ENCODE measurements at regions not wholly inside any gene's neighbourhood (a gene's known extent, or its start where the extent isn't known, plus 50 kb on each side); places are given as distances from the start of the nearest gene placed in this dataset.

DNA sequence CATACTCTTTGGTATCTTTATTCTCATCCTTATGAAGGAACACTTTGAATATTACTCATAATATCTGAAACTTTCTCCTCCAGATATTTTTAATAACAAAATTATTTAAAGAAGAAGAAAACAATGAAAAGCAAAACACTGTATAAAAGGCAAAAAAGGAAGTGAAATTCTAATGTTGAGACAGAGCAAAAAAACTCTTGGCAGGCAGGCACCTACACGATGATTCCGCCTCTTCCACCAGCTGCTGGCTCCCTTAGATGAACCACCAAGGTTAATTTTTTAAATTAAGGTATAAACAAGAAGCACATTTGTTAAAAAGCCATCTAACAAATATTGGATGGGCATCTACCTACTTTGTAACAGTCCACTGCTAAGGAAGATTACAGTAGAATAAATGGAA, 434.7 kb downstream of the EPHA4 start:
- DNase-seq (no peak), ATAC-seq (no peak)
- intact Hi-C loops (cut with DNase I): no loop called here

DNA sequence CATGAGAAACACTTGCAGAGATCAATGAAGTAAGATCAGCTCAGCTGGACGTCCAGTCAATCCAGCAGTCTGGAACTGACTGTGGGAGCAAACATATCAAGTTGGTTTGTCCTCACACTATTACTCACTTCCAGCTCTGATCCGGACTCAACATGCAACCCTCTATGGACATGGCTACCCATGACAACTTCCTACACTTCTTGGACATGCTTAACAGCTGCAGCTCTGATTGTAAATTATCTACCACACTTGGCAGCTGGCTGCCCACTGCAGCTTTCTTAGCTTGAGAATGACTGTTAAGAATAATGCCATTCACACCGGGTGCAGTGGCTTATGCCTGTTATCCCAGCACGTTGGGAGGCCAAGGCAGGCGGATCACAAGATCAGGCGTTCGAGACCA, 429.8 kb downstream of the EPHA4 start:
- DNase-seq (no peak), ATAC-seq (no peak)
- intact Hi-C loops (cut with DNase I): no loop called here

DNA sequence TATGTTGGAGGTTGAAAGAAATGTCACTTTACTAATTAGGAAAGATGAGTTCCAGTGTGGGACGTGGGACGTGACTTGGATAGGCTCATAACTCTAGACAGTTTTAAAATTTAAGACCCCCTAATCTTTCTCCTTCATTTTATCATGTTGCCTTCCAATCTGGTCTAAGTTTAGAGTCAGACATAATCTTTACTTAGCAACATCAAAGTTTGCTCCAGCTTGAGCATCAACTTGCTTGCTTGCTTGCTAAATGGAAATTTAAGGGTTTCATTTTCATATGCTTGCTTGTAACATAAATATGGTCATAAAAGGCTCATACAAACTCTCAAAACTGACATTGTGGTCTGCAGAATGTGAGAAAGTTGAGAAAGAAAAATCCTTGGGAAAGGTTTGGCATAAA, 428.9 kb downstream of the EPHA4 start:
- ATAC-seq (no peak), DNase-seq (no peak)
- intact Hi-C loops (cut with DNase I): no loop called here

DNA sequence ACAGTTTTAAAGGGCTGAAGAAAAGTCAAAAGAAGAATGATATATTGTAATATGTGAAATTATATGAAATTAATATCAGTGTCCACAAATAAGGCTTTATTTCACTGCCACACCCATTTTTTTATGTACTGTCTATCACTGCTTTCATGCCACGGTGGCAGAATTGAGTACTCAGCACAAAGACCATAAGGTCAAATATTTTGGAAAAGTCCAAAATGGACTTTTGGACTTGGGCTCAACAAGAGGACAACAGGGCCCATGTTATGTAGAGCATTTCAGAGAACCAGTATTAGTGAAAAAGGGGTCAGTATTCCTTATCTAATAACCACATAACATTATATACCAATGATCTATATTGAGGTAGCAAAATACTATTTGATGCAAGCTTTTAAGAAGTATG, 427.2 kb downstream of the EPHA4 start:
- DNase-seq (no peak), ATAC-seq (no peak)
- intact Hi-C loops (cut with DNase I): no loop called here

DNA sequence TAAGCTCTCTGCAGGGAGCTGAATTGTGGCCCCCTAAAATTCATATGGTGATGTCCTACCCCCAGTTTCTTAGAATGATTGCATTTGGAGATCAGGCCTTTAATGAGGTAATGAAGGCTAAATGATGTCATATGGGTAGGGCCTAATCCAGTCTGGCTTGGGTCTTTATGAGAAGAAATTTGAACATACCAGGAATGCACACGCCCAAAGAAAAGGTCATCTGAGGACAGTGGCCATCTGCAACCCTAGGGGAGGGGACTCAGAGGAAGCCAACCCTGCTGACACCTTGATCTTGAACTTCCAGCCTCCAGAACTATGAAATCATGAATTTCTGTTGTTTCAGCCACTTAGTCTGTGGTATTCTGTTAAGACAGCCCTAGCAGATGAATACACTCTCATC, 426.7 kb downstream of the EPHA4 start:
- DNase-seq: no peak
- ATAC-seq: no peak
- intact Hi-C loops (cut with DNase I): no loop called here

DNA sequence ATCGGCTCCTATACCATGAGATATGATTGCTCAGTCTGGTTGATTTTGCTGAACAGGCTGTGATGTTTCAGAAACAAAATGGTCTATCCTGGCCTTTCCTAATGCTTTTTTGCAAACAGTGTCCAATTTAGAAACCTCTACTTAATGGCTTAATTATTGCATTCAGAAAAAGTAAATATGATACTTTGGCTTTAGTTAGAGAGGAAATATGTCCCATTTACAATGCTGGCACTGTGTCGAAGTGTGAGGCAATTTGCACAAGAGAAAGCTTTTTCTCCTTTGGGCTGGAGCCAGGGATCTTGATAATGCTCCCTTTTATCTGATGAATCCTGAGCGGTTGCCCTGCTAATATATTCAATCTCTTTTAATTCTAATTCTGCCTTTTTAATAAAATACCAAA, 418.9 kb downstream of the EPHA4 start:
- no peak for DNase-seq
- ATAC-seq: no peak
- intact Hi-C loops (cut with DNase I): no loop called here

DNA sequence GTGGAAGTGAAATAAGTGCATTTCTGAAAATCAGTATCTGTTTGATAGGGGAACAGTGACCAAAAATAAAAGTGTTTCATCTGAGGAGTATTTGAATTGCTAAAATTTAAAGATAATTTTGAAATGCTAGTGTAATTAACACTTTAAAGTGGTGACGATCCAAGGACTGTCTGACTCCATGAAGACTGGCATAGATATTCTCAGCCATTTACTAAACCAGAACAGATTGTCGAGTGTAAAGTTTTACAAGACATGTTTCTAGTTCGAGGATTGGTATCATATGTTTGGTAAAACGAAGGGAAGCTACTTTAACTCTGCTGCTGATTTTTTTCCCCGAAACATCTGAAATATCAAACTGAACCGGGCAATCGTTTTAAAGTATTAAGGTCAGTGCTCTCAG, 417.9 kb downstream of the EPHA4 start:
- DNase-seq (no peak), ATAC-seq (no peak)
- intact Hi-C loops (cut with DNase I): no loop called here

DNA sequence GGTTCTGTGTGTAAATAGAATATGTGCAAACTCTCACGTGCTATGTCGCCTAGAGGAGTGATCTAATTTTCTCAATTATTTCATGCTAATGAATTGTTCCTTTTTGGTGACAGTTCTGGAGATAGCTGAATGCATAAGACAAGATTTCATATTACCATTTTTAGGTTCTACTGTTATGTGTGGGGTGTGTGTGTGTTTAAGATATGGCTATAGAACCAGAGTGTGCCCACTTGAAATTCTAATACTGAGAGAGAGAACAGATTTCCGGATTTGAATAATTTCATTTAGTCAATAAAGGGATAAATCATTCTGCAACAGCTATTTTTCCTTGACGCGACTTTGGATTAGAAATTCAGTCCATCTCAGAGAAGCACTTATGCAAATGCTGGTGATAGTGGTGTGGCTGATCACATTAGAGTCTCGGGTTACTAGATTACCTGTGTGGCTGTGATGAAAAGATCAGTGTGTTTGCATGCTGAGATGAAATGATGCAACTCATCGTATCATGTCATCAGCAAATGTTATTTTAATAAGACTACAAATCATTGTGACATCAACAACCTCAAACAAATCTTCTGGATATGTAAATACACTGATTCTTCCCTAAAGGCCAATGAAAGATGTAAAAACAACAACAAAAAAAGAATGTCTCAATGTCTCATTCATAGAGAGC, 415.9 kb downstream of the EPHA4 start:
- ATAC-seq (no peak), DNase-seq (no peak)
- intact Hi-C loops (cut with DNase I): no loop called here

DNA sequence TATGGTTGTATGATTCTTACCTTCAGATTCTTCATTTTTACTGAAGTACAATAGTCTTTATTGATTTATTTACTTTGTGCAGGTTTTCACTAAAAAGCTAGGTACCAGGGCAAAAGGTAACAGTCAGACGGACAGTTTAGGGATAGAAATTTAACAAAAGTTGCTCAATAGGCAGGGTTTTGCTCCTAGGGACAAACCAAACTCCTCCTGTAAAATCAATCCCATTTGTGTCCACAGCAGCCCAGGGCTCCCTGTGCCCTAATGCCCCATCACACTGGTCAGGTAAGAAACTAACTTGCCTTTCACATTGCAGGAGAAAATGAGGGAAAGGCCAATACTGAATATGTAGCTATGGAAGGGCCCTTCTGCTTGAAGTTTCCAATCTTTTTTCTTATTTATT, 410.9 kb downstream of the EPHA4 start:
- DNase-seq: no peak
- intact Hi-C loops (cut with DNase I): no loop called here
- ATAC-seq: no peak

DNA sequence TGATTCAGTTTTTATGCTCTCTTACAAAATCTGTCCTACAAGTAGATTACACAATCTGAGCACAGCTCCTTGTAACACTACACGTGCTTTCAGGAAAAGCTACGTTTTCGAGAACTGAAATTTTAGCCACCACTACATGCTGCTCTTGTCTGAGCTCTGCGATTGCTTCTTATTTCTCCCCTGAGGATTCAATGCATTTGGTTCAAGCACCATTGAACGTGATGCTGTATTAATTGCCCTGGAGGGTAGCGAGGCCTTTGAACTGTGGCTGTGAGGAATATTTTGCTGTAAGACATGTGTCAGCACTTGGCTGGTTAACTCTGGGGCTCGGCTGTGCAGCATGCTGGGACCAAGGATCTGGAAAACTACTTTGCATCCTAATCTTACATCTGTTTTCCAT, 405.8 kb downstream of the EPHA4 start:
- intact Hi-C loops (cut with DNase I): no loop called here
- DNase-seq: no peak
- peak in 1 of 2 donors; percentile 44 for ATAC-seq

DNA sequence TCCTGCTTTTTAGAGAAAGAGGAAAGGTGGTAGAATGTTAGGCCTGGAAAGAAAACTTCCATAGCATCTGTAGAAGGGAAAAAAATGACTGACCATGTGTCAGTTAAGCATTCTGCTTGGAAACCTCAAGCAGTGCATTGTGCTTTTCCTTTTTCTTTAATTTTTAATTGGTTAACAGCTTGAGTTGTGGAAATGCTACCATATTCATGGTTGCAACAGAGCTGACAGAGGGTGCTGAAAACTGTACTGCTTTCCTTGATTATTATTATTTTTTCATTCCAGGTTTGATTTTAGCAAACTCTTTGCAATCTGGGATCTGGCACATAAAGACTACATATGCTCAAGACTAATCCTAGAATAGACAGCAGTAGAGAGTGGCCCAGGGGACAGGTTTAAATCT, 404.5 kb downstream of the EPHA4 start:
- ATAC-seq (no peak), DNase-seq (no peak)
- intact Hi-C loops (cut with DNase I): no loop called here

DNA sequence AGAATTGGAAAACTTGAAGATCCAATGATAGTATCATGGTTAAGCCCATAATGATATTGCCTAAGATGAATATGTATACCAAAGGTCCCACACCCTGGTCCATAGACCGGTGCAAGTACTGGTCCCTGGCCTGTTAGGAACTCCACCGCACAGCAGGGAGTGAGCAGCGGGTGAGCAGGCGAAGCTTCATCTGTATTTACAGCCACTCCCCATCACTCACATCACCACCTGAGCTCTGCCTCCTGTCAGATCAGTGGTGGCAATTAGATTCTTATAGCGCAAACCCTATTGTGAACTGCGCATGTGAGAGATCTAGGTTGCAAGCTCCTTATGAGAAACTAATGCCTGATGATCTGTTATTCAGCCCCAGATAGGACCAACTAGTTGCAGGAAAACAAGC, 402.4 kb downstream of the EPHA4 start:
- DNase-seq (no peak), ATAC-seq (no peak)
- intact Hi-C loops (cut with DNase I): no loop called here

DNA sequence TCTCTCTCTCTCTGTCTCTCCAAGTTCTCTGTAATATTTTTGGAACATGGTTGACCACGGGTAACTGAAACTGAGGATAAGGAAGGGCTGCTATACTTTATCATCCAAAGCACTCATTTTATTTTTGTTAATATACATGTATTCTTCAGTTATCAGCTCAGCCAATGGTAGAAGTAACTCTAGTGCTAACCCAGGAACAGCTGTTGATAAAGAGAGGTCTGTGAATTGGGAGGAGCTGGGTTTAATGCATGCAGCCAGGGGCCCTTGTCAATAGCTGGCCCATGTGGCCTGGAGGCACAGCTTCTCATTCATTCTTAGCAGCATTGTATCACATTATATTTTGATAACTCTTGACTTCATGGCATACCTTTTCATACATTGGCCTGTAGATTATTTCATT, 401.6 kb downstream of the EPHA4 start:
- DNase-seq (no peak), ATAC-seq (no peak)
- intact Hi-C loops (cut with DNase I): no loop called here

DNA sequence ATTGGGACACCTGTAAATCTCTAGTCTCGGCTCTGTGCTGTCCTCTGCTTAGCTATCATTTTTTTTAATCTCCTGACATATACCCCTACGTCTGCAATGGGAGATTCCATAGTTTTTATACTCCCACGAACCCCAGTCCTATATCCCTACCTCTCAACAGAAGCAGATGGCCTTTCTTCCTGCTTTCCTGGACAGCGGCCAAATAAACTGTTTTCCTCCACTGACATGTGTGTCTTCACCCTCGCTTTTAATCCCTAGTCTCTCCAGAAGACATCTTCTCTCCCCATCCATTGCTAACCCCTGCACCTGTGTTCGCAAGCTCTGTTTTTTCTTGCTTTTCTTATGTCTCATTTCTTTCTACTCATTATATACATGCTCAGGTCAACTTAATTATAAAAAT, 395.4 kb downstream of the EPHA4 start:
- no peak for ATAC-seq
- intact Hi-C loops (cut with DNase I): no loop called here
- no peak for DNase-seq

DNA sequence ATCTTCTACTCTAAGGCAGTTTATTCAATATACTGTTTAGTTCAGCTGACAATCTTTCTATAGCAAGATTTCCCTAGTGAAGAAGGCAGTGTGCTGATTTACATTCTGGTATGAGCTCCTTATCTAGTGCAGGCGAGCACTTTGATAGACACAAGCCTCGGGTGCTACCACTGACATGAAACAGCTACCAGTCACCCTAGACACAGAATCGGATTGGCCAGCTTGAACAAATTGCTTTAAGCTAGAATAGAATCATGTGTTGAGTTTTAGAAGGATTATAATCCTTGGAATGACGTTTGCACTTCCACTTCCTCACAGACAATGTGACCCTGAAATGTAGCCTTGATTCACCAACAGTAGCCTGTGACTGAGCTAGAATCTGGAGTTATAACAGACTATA, 394.0 kb downstream of the EPHA4 start:
- ATAC-seq (peak; percentile 54 to 82), DNase-seq (no peak)
- intact Hi-C loops (cut with DNase I): no loop called here

DNA sequence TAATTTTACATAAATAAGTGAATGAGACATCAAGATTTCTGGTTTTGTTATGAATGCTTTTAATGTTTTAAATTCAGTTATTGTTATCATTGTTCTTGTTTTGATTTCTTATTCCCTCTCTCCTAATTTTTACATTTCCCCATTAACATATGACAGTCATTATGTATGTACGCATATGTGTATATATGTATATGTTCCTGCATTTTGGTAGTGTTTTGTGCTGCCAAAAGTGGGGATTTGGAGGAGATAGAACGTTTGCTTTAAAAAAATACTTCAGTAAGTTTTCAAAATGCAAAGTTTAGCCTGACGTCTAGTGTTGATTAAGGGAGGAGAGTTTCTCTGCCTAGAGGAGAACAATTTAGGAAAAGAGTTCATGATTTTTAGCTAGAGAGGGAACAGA, 385.2 kb downstream of the EPHA4 start:
- intact Hi-C loops (cut with DNase I): no loop called here
- DNase-seq (no peak), ATAC-seq (no peak)

DNA sequence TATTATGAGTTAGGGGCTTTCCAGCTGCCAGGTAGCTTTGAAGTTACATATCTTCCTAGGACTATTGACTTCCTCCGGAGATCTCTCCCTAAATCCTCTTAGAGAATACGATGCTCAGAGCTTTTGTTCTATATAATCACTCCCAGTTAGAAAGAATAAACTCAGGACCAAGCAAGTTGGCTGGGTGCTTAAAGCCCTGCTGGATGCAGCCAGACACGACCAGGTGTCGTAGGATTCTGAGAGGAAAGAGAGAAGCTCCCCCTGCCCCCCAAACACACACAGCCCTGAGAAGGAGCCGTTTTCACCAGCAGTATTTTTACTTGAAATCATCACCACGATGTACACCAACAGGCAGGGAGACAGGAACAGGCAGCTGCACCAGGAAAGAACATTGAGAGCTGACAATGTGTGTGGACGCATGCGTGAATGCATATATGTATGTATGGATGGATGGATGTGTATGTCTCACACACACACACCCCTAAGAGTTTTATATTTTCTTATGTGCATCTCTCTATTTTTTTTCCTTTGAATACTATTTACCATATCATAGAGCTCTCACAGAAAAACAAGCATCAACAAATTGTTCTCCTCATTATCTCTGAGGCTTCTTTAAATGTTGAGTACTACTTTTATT, 382.6 kb downstream of the EPHA4 start:
- ATAC-seq: no peak
- no peak for DNase-seq
- intact Hi-C loops (cut with DNase I): no loop called here

DNA sequence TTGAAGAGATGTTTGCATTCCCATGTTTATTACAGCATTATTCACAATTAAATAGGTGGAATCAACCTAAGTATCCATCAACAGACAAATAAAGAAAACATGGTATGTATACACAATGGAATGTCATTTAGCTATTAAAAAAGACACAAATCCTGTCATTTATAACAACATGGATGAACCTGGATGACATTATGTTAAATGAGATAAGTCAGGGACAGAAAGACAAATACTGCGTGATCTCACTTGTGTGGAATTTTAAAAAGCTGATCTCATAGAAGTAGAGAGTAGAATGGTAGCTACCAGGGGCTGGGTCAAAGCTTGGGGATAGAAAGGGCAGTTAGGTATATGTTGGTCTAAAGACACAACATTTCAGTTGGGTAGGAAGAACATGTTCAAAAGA, 376.3 kb downstream of the EPHA4 start:
- intact Hi-C loops (cut with DNase I): no loop called here
- ATAC-seq: no peak

DNA sequence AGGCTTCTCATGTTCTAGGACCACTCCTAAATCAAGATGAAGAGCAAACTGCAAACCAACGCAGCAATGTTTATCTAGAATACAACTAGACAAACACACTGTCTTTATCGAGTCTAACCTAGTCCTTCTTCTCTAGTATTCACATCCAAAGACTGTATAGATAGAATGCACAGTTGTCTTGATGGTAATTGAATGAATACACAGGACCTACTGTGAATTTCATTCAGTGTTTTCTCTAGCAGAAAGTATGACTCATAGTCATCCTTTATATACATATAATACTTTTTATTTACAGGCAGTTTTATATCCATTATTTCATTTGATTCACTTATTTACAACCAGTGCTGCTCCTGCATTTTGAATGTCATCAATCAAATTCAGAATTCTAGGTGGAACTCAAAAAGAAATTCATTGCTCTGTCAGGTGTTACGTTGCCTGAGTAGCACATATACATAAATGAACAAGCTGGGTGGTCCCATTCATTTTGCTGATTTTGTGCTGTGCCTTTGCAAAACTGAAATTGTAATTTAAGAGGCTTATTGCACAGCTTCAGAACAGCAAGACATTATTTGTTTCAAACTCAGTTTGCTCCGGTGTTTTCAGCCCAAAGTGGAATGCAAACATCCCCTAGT, 374.8 kb downstream of the EPHA4 start:
- DNase-seq (no peak), ATAC-seq (no peak)
- intact Hi-C loops (cut with DNase I): no loop called here

More for the DNA sequence above, 376.3 kb downstream of the EPHA4 start:
- DNase-seq: no peak

DNA sequence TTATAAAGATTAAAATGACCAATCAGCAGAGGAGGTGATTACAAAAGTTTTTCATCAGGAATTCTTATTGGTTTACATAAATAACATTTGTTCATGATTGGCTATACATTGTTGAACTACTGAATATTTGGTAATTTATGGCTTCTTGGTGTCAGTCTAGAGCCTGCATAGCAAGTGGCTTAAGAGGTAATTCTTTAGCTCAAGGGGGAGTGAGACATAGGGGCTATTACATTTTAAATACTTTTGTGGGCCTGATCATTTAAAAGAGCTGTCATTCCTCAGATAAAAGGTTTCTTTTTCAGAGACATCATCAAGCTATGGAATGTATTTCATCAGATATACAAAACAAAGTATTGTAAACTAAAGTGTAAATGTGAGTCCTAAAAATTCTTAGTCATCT, 373.8 kb downstream of the EPHA4 start:
- no peak for ATAC-seq
- no peak for DNase-seq
- intact Hi-C loops (cut with DNase I): no loop called here

DNA sequence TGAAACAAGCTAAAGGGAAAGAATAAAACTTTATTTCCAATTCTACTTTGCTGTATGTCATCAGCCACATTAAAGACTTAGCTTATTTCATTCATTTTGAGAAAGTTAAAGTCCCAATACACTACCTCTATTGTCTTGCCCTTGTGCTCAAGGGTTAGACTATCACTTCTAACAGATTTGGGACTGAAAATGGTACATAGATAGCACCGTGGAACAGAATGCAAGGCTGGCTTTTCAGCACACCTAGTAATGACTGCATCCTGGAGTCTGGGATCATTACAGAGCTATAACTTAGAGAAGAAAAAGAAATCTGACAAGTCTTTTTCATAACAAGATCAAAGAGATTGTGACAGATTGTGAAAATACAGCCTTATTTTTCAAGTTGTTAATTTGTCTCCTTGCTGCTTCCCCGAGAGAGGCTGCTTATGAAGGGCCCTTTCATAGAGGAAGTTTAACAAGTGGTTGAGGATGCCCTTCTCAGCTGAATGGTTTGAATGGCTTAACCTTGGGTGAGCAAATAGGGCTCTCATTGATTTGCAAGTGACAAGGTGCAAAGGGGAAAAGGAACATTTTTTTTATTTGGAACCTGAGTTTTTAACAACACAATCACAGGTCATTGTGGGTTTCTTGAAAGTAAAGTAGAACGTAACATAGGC, 371.8 kb downstream of the EPHA4 start:
- no peak for ATAC-seq
- no peak for DNase-seq
- intact Hi-C loops (cut with DNase I): no loop called here
